NCI-H345 (cell line): ENCODE measurements at regions not wholly inside any gene's neighbourhood (a gene's known extent, or its start where the extent isn't known, plus 50 kb on each side); places are given as distances from the start of the nearest gene placed in this dataset.

Experiments
- DNase-seq: peaks from one replicate; lab custom pipeline; 2025; lab: John Stamatoyannopoulos, UW

GRCh38 chr2:103506812-103507211 is 745.0 kb downstream of the TMEM182 start:
- DNase-seq: no peak

DNA sequence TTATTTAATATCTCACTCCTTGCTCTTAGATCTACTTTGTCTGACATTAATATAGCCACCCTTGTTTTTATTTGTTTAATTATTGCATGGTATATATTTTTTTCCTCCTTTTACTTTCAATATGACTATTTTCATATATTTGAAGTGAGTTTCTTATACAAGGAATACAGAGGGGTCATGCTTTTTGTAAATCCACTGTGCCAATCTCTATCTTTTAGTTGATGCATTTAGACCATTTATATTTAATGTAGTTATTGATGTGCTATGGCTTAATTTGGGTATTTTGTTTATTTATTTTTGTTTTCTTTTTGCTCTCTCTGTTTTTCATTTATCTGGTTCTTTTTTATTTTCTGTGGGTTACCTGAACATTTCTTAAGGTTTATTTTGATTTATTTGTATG is 750.6 kb downstream of the TMEM182 start:
- DNase-seq: no peak

- DNase-seq: no peak
Measured at GRCh38 chr2:103520547-103520946, 758.7 kb downstream of the TMEM182 start.

DNA sequence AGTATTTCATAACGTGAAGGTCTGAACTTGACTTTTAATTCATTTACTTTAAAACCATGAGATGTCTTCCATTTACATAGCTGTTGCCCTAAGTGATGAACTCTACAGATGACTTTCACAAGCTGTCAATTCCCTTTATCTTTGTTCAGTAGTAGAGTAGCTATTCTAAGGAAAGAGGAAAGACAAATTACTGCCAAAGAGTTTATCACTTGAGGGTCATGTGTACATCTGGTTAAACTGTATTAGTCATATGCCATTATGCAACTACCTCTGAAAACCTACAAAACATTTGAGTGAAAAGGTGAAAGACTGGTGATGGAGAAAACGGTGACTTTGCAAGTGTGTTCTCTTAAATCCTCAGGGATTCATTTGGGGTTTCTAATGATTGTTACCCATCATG is 763.9 kb downstream of the TMEM182 start:
- DNase-seq: no peak

GRCh38 chr2:103526757-103527156 is 764.9 kb downstream of the TMEM182 start:
- no peak for DNase-seq

DNA sequence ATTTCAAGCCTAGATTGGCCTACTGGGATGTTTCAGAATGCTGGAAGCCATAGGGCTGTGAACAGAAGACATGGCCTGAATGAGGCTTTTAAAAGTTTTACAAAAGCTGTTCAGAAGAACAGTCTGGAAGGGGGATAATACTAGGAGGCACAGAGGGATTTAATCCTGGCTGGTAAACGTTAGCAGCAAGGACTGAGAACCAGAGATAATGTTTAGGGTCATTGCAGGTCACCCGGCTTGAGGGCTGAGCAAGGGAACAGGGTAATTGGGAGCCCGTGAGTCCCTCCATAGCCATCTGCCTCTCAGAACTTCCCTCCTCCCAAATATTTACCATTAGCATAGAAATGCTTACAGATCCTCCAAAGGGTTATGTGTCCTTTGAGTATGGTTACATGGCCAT is 765.4 kb downstream of the TMEM182 start:
- no peak for DNase-seq

- DNase-seq: no peak
Measured at GRCh38 chr2:103529798-103530502, 768.1 kb downstream of the TMEM182 start.

DNA sequence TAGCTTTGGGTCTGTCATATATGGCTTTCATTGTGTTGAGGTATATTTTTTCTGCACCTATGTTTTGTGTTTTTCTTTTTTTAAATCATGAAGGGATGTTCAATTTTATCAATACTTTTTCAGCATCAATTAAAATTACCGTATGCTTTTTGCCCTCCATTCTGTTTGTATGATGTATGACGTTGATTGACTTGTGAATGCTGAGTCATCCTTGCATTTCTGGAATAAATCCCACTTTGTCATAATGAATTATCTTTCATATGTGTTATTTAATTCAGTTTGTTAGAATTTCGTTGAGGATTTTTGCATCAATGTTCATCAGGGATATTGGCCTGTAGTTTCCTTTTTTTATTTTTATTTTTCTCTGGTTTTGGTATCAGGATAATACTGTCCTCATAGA is 790.9 kb downstream of the TMEM182 start:
- no peak for DNase-seq

DNA sequence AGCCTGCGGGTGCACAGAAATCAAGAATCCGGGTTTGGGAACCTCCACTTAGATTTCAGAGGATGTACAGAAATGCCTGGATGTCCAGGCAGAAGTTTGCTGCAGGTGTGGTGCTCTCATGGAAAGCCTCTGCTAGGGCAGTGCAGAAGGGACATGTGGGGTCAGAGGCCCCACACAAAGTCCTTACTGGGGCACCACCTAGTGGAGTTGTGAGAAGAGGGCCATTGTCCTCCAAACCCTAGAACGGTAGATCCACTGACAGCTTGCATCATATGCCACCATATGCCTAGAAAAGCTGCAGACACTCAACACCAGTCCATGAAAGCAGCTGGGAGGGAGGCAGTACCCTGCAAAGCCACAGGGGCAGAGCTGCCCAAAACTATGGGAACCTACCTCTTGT is 833.0 kb downstream of the TMEM182 start:
- DNase-seq: no peak

GRCh38 chr2:103605071-103605780 is 843.4 kb downstream of the TMEM182 start:
- DNase-seq: no peak

DNA sequence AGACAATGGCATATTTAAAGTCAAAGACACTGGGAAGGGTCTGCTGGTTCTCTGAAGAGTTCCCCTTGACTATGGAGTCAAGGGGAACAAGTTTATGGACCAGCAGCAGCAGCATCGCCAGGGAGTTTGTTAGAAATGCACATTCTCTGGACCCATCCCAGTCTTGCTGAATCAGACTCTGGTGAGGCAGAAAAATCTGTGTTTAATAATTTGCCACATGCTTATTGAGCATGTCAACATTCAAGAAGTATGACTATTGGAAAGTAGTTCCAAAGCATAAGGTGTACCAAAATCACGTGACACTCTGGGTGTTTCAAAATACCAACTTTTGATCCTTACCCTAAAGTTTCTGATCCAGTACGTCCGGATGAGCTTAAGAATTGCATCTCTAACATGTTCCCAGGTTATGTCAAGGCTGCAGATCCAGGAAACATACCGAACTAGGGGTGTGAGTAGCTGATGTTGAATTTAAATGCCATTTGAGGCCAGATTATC is 853.8 kb downstream of the TMEM182 start:
- no peak for DNase-seq

DNA sequence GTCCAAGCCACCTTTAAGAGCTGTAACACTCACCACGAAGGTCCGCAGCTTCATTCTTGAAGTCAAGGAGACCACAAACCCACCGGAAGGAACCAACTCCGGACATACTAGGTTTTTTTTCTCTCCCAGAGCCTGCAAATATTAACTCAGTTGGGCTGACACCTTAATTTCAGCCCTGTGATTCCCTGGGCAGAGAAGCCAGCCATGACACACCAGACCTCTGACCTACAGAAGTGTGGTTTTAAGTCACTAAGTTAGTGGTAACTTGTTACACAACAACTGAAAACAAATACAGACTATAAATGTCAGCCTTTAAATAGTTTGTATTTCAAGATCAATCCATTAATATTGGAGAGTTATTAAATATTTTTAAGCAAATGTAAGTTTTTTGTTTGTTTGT is 855.1 kb downstream of the TMEM182 start:
- no peak for DNase-seq

DNA sequence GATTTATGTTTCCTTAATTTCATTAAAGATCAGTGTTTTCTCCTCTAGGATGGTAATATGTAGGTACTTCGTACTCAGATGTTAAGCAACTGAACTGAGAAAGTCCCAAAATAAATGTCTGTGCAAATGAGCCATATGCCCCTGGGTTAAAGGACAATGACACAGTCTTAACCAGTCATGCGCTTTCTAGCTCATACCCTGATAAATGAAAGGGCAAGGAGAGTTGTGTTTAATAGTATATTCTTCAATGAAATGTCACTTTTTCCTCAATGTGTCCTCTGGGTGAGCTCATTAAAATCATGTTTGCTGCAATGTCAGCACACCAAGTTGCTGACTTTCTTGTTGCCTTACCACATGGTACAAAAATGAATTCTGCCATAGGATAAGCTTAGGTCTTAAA is 856.3 kb downstream of the TMEM182 start:
- DNase-seq: no peak

GRCh38 chr2:103627301-103627700 is 865.5 kb downstream of the TMEM182 start:
- DNase-seq: no peak

DNA sequence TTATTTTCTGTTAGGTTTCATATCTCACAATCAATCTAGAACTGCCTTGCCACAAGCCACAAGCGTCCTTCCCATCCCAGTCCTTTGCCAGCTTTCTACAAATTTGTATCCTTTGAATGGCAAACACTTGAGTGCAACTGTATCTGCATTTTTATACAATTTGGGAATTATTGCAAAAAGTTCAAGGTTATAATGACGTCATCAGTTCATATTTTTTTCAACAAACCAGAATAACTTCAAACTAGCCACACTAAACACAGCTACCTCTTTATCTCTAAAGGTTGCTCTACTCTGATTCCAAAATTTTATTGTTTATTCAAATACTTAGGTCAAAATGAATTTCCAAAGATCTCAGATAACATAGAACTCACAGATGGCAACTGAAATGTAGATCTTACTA is 877.1 kb downstream of the TMEM182 start:
- DNase-seq: no peak

- DNase-seq: no peak
Measured at GRCh38 chr2:103656558-103656957, 894.7 kb downstream of the TMEM182 start.

GRCh38 chr2:103660519-103660918 is 898.7 kb downstream of the TMEM182 start:
- no peak for DNase-seq

GRCh38 chr2:103660947-103661346 is 899.1 kb downstream of the TMEM182 start:
- no peak for DNase-seq

GRCh38 chr2:103664690-103665089 is 902.9 kb downstream of the TMEM182 start:
- DNase-seq: no peak

- DNase-seq: no peak
Measured at GRCh38 chr2:103667335-103667884, 905.6 kb downstream of the TMEM182 start.

DNA sequence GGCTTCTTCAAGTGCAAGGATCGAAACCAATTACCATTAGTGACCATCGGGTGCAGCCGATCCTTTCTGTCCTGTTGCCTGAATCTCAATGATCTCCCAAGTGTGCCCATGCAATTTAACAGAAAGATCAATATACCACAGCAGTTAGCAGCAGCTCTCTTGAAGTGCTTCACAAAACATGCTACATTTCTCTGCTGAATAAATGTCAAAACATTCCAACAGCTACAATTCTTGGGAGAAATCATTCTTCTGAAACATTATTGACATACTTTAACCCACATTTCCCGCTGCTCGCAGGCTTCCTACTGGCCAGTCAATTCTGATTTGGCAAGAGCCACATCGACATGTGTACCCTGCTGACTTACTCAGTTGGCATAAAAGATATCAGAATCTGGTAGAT is 907.7 kb downstream of the TMEM182 start:
- no peak for DNase-seq
